ENCODE measurements at regions not wholly inside any gene's neighbourhood (a gene's known extent, or its start where the extent isn't known, plus 50 kb on each side); places are given as distances from the start of the nearest gene placed in this dataset.
"Not testable (repeated sequence)": the region's sequence is repeated elsewhere in the genome, so short reads cannot be mapped to it uniquely, and the experiment has no call there.

- not testable (repeated sequence) for TF ChIP-seq POLR2A, CTCF (IDR thresholded peaks at IDR 0.05)
Measured at GRCh38 chr17:46429675-46430074, 68.1 kb upstream of the ARL17B start.

Measured in heart left ventricle (tissue), 13 donors.